HL-60 (cell line): ENCODE measurements at regions not wholly inside any gene's neighbourhood (a gene's known extent, or its start where the extent isn't known, plus 50 kb on each side); places are given as distances from the start of the nearest gene placed in this dataset.
"Not testable (repeated sequence)": the region's sequence is repeated elsewhere in the genome, so short reads cannot be mapped to it uniquely, and the experiment has no call there.

Source experiments
- DNase-seq, 2 experiments: peaks; one replicate each; pipeline ENCODE4 v3.0.0-alpha.2; 2010 to 2020; ENCODE audit warnings: low read depth in 1 of 2, low spot score in 1 of 2
- H3K27ac ChIP-seq: fragments of 250-450 bp; sonication (Bioruptor Pico); replicated peaks from 2 replicates; pipeline ENCODE4 v1.5.1; 2020; ENCODE audit warnings: mild to moderate bottlenecking, moderate library complexity
- H3K27me3 ChIP-seq: fragments of 250-450 bp; sonication (Bioruptor Pico); 2 replicates; pipeline ENCODE4 v1.5.1; 2021; ENCODE audit warnings: mild to moderate bottlenecking, moderate library complexity; ENCODE audit not compliant: insufficient read depth, poor library complexity, severe bottlenecking
- H3K4me3 ChIP-seq: replicated peaks from 2 replicates; pipeline ENCODE4 v1.5.1; 2011; ENCODE audit warnings: mild to moderate bottlenecking, control low read depth, low read length; ENCODE audit not compliant: insufficient read depth
- GABPA ChIP-seq: IDR thresholded peaks from 2 replicates; pipeline ENCODE4 v1.6.1; 2012; ENCODE audit warnings: low read depth
- POLR2AphosphoS5 ChIP-seq: IDR thresholded peaks from 2 replicates; pipeline ENCODE4 v1.6.1; 2012; ENCODE audit warnings: low read depth
- SPI1 ChIP-seq: IDR thresholded peaks from 2 replicates; pipeline ENCODE4 v1.6.1; 2012; ENCODE audit warnings: low read depth, mild to moderate bottlenecking, borderline replicate concordance
- TF ChIP-seq, protein P1 (sequence below): IDR thresholded peaks from 2 replicates; pipeline ENCODE4 v1.6.1; 2012; ENCODE audit warnings: low read depth; ENCODE audit not compliant: insufficient replicate concordance
- TF ChIP-seq, protein P2 (sequence below): IDR thresholded peaks from one replicate; pipeline ENCODE4 v1.5.1; 2011; ENCODE audit warnings: low read length, control low read depth, inconsistent platforms; ENCODE audit not compliant: insufficient read depth

DNA sequence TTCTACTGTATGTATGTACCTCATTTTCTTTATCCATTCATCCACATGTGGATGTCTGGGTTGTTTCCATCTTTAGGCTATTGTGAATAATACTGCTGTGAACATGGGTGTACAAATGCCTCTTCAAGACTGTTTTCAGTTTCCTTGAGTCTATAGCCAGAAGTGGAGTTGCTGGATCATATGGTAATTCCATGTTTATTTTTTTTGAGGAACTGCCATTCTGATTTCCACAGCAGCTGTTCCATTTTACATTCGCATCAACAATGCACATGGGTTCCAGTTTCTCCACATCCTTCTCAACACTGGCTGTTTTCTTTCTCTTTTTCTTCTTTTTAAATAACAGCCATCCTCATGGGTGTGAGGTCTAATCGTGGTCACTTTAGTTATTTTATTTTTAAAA, 69.9 kb upstream of the CTBP2 start:
- Histone ChIP-seq H3K27me3 (no peaks in the 10 kb centered on the region), H3K4me3 (no peak overlapping the region), H3K27ac (no peak overlapping the region)
- TF ChIP-seq POLR2AphosphoS5 = no peak
- TF ChIP-seq, protein P1, sequence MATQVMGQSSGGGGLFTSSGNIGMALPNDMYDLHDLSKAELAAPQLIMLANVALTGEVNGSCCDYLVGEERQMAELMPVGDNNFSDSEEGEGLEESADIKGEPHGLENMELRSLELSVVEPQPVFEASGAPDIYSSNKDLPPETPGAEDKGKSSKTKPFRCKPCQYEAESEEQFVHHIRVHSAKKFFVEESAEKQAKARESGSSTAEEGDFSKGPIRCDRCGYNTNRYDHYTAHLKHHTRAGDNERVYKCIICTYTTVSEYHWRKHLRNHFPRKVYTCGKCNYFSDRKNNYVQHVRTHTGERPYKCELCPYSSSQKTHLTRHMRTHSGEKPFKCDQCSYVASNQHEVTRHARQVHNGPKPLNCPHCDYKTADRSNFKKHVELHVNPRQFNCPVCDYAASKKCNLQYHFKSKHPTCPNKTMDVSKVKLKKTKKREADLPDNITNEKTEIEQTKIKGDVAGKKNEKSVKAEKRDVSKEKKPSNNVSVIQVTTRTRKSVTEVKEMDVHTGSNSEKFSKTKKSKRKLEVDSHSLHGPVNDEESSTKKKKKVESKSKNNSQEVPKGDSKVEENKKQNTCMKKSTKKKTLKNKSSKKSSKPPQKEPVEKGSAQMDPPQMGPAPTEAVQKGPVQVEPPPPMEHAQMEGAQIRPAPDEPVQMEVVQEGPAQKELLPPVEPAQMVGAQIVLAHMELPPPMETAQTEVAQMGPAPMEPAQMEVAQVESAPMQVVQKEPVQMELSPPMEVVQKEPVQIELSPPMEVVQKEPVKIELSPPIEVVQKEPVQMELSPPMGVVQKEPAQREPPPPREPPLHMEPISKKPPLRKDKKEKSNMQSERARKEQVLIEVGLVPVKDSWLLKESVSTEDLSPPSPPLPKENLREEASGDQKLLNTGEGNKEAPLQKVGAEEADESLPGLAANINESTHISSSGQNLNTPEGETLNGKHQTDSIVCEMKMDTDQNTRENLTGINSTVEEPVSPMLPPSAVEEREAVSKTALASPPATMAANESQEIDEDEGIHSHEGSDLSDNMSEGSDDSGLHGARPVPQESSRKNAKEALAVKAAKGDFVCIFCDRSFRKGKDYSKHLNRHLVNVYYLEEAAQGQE = no peak
- TF ChIP-seq GABPA = no peak
- no peak for TF ChIP-seq SPI1
- TF ChIP-seq, protein P2, sequence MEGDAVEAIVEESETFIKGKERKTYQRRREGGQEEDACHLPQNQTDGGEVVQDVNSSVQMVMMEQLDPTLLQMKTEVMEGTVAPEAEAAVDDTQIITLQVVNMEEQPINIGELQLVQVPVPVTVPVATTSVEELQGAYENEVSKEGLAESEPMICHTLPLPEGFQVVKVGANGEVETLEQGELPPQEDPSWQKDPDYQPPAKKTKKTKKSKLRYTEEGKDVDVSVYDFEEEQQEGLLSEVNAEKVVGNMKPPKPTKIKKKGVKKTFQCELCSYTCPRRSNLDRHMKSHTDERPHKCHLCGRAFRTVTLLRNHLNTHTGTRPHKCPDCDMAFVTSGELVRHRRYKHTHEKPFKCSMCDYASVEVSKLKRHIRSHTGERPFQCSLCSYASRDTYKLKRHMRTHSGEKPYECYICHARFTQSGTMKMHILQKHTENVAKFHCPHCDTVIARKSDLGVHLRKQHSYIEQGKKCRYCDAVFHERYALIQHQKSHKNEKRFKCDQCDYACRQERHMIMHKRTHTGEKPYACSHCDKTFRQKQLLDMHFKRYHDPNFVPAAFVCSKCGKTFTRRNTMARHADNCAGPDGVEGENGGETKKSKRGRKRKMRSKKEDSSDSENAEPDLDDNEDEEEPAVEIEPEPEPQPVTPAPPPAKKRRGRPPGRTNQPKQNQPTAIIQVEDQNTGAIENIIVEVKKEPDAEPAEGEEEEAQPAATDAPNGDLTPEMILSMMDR = no peak
- DNase-seq = no peak

DNA sequence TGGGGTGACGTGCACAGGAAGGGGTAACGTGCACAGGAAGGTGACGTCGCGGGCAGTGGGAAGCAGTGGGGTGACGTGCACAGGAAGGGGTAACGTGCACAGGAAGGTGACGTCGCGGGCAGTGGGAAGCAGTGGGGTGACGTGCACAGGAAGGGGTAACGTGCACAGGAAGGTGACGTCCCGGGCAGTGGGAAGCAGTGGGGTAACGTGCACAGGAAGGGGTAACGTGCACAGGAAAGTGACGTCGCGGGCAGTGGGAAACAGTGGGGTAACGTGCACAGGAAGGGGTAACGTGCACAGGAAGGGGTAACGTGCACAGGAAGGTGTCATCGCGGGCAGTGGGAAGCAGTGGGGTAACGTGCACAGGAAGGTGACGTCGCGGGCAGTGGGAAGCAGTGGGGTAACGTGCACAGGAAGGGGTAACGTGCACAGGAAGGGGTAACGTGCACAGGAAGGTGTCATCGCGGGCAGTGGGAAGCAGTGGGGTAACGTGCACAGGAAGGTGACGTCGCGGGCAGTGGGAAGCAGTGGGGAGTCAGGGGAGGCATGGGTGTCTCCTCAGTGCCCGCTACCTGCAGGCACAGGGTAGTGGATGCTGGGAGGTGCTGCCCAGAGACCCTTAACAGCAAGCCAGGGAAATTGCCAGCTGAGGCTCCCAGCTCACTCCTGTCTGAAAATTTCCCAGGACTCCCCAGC, 68.0 kb upstream of the CTBP2 start:
- H3K27ac ChIP-seq = peak overlapping the region; percentile 69
- H3K4me3 ChIP-seq = peak overlapping the region; percentile 20
- peak; percentile 28 to 52 for DNase-seq
- peak; percentile 76 for TF ChIP-seq GABPA
- H3K27me3 ChIP-seq = not testable (repeated sequence)

DNA sequence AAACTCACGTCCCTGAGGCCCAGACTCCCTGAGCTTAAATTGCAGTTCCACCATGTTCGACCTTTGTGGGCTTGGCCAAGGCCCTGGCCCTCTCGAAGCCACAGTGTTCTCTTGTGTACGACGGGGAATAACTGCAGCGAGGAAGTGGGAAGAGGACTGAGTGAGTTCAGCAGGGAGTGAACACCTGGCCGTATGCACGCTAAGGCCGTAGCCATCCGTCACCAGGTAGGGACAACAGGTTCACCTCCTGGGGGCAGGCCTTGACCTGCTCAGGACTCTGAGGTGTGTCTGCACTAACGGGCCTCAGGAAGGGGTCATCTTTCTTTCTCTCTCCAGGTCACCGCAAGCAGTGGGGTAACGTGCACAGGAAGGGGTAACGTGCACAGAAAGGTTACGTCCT, 67.2 kb upstream of the CTBP2 start:
- DNase-seq = peak in 1 of 2 experiments; percentile 3
- Histone ChIP-seq H3K27ac (peak overlapping the region; percentile 57), H3K4me3 (no peak overlapping the region; the same call in 1 of the 2 replicates), H3K27me3 (no peaks in the 10 kb centered on the region)
- TF ChIP-seq POLR2AphosphoS5 = no peak
- TF ChIP-seq, protein P1 = no peak
- TF ChIP-seq, protein P2 = no peak
- no peak for TF ChIP-seq SPI1

DNA sequence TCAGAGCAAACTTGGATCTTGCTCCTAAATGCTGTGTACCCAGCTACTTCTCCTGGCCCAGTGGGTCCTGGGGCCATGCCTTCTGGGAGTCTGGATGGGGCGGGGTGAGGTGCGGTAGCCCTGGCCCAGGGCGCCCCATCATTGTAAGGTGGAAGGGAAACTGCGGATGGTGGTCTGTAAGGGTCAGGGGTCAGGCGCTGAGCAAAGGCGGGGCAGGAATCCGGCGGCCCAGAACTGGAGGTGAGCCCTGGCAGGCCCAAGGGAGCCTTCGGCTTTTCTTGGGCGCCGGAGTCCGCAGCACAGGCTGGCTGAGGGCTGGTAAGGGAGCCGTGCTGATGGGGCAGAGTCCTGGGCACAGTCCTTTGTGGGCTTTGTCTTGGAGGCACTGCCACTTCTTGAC, 66.5 kb upstream of the CTBP2 start:
- no peak for DNase-seq
- Histone ChIP-seq H3K27me3 (no peaks in the 10 kb centered on the region), H3K4me3 (no peak overlapping the region), H3K27ac (no peak overlapping the region)
- no peak for TF ChIP-seq SPI1
- TF ChIP-seq, protein P2 = no peak
- TF ChIP-seq, protein P1 = no peak
- TF ChIP-seq POLR2AphosphoS5 = no peak
- no peak for TF ChIP-seq GABPA
